Esophagus squamous epithelium (tissue), 5 donors: ENCODE measurements at regions not wholly inside any gene's neighbourhood (a gene's known extent, or its start where the extent isn't known, plus 50 kb on each side); places are given as distances from the start of the nearest gene placed in this dataset.

ENCODE experiments used
- DNase-seq: peaks from one replicate; lab custom pipeline; 2025; lab: John Stamatoyannopoulos, UW
- H3K27ac ChIP-seq, 4 donors: fragments of 200-600 bp; sonication (generic); one replicate each; pipeline ENCODE4 v1.5.1; 2016 to 2019; ENCODE audit warnings: mild to moderate bottlenecking in 1 of 4
- H3K27me3 ChIP-seq, 4 donors: fragments of 200-600 bp; sonication (generic); 1 replicate in 3 of 4; 2 replicates in 1 of 4; pipeline versions ENCODE4 v1.5.1 to v1.6.0; 2017 to 2021; ENCODE audit warnings: antibody characterized with exemption in 1 of 4
- H3K36me3 ChIP-seq, 3 donors: fragments of 200-600 bp; sonication (generic); one replicate each; pipeline ENCODE4 v1.5.1; 2016 to 2019
- H3K4me1 ChIP-seq, 3 donors: fragments of 200-600 bp; sonication (generic); one replicate each; pipeline ENCODE4 v1.5.1; 2017 to 2019
- H3K4me3 ChIP-seq, 4 donors: fragments of 200-600 bp; sonication (generic); 1 replicate in 3 of 4; 2 replicates in 1 of 4; pipeline ENCODE4 v1.5.1; 2016 to 2019; ENCODE audit warnings: mild to moderate bottlenecking in 2 of 4, moderate library complexity in 1 of 4
- H3K9me3 ChIP-seq, 3 donors: fragments of 200-600 bp; sonication (generic); one replicate each; pipeline ENCODE4 v1.5.1; 2016 to 2019
- CTCF ChIP-seq, 6 experiments: fragments of 450-650 bp in 4 of 6; fragments of 200-600 bp in 2 of 6; sonication (generic) in 2 of 6; IDR thresholded peaks; one replicate each; pipeline ENCODE4 v1.5.1; 2016 to 2019; ENCODE audit warnings: antibody characterized with exemption in 6 of 6, mild to moderate bottlenecking in 4 of 6, moderate library complexity in 4 of 6
- POLR2A ChIP-seq, 4 donors: fragments of 450-650 bp; IDR thresholded peaks; one replicate each; pipeline ENCODE4 v1.6.1; 2017; ENCODE audit warnings: antibody characterized with exemption in 4 of 4, mild to moderate bottlenecking in 4 of 4, moderate library complexity in 3 of 4
- WGBS, 2 donors: methylation state at CpG; one replicate each; pipeline ENCODE4 v1.1.5; 2018; 5-methylcytosine and 5-hydroxymethylcytosine counted together
- intact Hi-C: fragments of 100-400 bp; cut with DNase I; formaldehyde crosslinking; loops from one replicate; pipeline ENCODE4 v1.15.0; 2022
- donor health status: DM: yes; HTN: yes; CAD: no.

GRCh38 chr16:59356144-59356543 lies 622.0 kb upstream of the GOT2 start:
- Histone ChIP-seq H3K36me3 (no peaks in the 10 kb centered on the region), H3K27ac (no peak overlapping the region), H3K27me3 (no peaks in the 10 kb centered on the region), H3K9me3 (no peaks in the 10 kb centered on the region), H3K4me3 (no peak overlapping the region), H3K4me1 (no peaks in the 10 kb centered on the region)
- intact Hi-C loops, result no loop called here
- TF ChIP-seq CTCF (IDR thresholded peaks at IDR 0.05) (no peak), POLR2A (IDR thresholded peaks at IDR 0.05) (no peak)
- no peak for DNase-seq
- WGBS, 2 donors, result 48 to 57% methylated on average over 5 of the region's 5 CpGs

GRCh38 chr16:59355704-59356103 lies 621.6 kb upstream of the GOT2 start:
- intact Hi-C loops, result no loop called here
- no peaks in the 10 kb centered on the region for H3K36me3 ChIP-seq
- no peaks in the 10 kb centered on the region for H3K9me3 ChIP-seq
- H3K27ac ChIP-seq, result no peak overlapping the region
- H3K4me1 ChIP-seq, result no peaks in the 10 kb centered on the region
- no peaks in the 10 kb centered on the region for H3K27me3 ChIP-seq
- TF ChIP-seq CTCF (IDR thresholded peaks at IDR 0.05), result no peak
- TF ChIP-seq POLR2A (IDR thresholded peaks at IDR 0.05), result no peak
- H3K4me3 ChIP-seq, result no peak overlapping the region
- no peak for DNase-seq
- WGBS, 2 donors, result 44 to 49% methylated on average over 2 of the region's 2 CpGs

- 61 to 70% methylated on average over 4 to 6 of the region's 6 CpGs for WGBS, 2 donors
- TF ChIP-seq CTCF (IDR thresholded peaks at IDR 0.05), result no peak
- no peak for TF ChIP-seq POLR2A (IDR thresholded peaks at IDR 0.05)
- Histone ChIP-seq H3K9me3 (no peaks in the 10 kb centered on the region), H3K4me1 (no peaks in the 10 kb centered on the region), H3K27me3 (no peaks in the 10 kb centered on the region), H3K4me3 (no peak overlapping the region), H3K27ac (no peak overlapping the region), H3K36me3 (no peaks in the 10 kb centered on the region)
- no peak for DNase-seq
- intact Hi-C loops, result no loop called here
These were observed 617.3 kb upstream of the GOT2 start for GRCh38 chr16:59351305-59351903.

GRCh38 chr16:59350670-59351069 lies 616.6 kb upstream of the GOT2 start:
- Histone ChIP-seq H3K27me3 (no peaks in the 10 kb centered on the region), H3K36me3 (no peaks in the 10 kb centered on the region), H3K9me3 (no peaks in the 10 kb centered on the region), H3K27ac (no peak overlapping the region), H3K4me1 (no peaks in the 10 kb centered on the region), H3K4me3 (no peak overlapping the region)
- DNase-seq, result no peak
- intact Hi-C loops, result no loop called here
- TF ChIP-seq POLR2A (IDR thresholded peaks at IDR 0.05), result no peak
- TF ChIP-seq CTCF (IDR thresholded peaks at IDR 0.05), result no peak
- 81 to 86% methylated on average over 2 of the region's 2 CpGs for WGBS, 2 donors

- Histone ChIP-seq H3K9me3 (no peaks in the 10 kb centered on the region), H3K27ac (no peak overlapping the region), H3K4me1 (no peaks in the 10 kb centered on the region), H3K36me3 (no peaks in the 10 kb centered on the region), H3K27me3 (no peaks in the 10 kb centered on the region), H3K4me3 (no peak overlapping the region)
- no peak for TF ChIP-seq CTCF (IDR thresholded peaks at IDR 0.05)
- TF ChIP-seq POLR2A (IDR thresholded peaks at IDR 0.05), result no peak
- DNase-seq, result no peak
- 31 to 34% methylated on average over 2 to 3 of the region's 3 CpGs for WGBS, 2 donors
- intact Hi-C loops, result no loop called here
These were observed 608.6 kb upstream of the GOT2 start for GRCh38 chr16:59342669-59343068.
